H54 (cell line): ENCODE measurements at regions not wholly inside any gene's neighbourhood (a gene's known extent, or its start where the extent isn't known, plus 50 kb on each side); places are given as distances from the start of the nearest gene placed in this dataset.
A peak's percentile ranks its signal among the peaks of the same experiment; 100 is the strongest.
"Not testable (repeated sequence)": the region's sequence is repeated elsewhere in the genome, so short reads cannot be mapped to it uniquely, and the experiment has no call there.

ENCODE experiments used
- DNase-seq: peaks from one replicate; pipeline ENCODE4 v3.0.0; 2011; ENCODE audit warnings: low spot score, mixed read lengths; ENCODE audit not compliant: insufficient read length
- FAIRE-seq: peaks from 3 replicates; lab custom pipeline; 2011; peaks lifted over from hg19 to GRCh38; lab: Jason Lieb, UNC
- POLR2A ChIP-seq: IDR thresholded peaks from 2 replicates; pipeline ENCODE4 v1.6.1; 2011; ENCODE audit warnings: low read depth, mild to moderate bottlenecking, low read length

- DNase-seq = no peak
- no peak for FAIRE-seq
- TF ChIP-seq POLR2A = no peak
Measured at GRCh38 chr12:61974461-61974860, 285.7 kb upstream of the USP15 start.

- no peak for DNase-seq
- TF ChIP-seq POLR2A = no peak
- FAIRE-seq = no peak
Measured at GRCh38 chr12:61985830-61986229, 274.4 kb upstream of the USP15 start.

GRCh38 chr12:61987173-61987572 lies 273.0 kb upstream of the USP15 start:
- no peak for DNase-seq
- no peak for FAIRE-seq
- no peak for TF ChIP-seq POLR2A

GRCh38 chr12:61991661-61992060 lies 268.5 kb upstream of the USP15 start:
- no peak for FAIRE-seq
- TF ChIP-seq POLR2A = no peak
- DNase-seq = no peak

GRCh38 chr12:61993734-61994345 lies 266.4 kb upstream of the USP15 start:
- FAIRE-seq (no peak), DNase-seq (no peak)
- no peak for TF ChIP-seq POLR2A

- FAIRE-seq (no peak), DNase-seq (no peak)
- no peak for TF ChIP-seq POLR2A
Measured at GRCh38 chr12:61996717-61997116, 263.5 kb upstream of the USP15 start.

- no peak for TF ChIP-seq POLR2A
- DNase-seq (no peak), FAIRE-seq (no peak)
Measured at GRCh38 chr12:61998791-61999190, 261.4 kb upstream of the USP15 start.

- FAIRE-seq (no peak), DNase-seq (no peak)
Measured at GRCh38 chr12:61999311-61999710, 260.9 kb upstream of the USP15 start.

GRCh38 chr12:62001424-62001823 lies 258.8 kb upstream of the USP15 start:
- FAIRE-seq = no peak
- DNase-seq = no peak
- no peak for TF ChIP-seq POLR2A

More at GRCh38 chr12:61999311-61999710, 260.9 kb upstream of the USP15 start:
- TF ChIP-seq POLR2A = no peak

GRCh38 chr12:62003226-62003625 lies 257.0 kb upstream of the USP15 start:
- DNase-seq (no peak), FAIRE-seq (no peak)
- TF ChIP-seq POLR2A = no peak

- DNase-seq = no peak
- no peak for FAIRE-seq
- TF ChIP-seq POLR2A = no peak
Measured at GRCh38 chr12:62003701-62004100, 256.5 kb upstream of the USP15 start.

- no peak for TF ChIP-seq POLR2A
- no peak for DNase-seq
- no peak for FAIRE-seq
Measured at GRCh38 chr12:62005615-62006014, 254.6 kb upstream of the USP15 start.

GRCh38 chr12:62006076-62006732 lies 254.0 kb upstream of the USP15 start:
- TF ChIP-seq POLR2A = no peak
- peak; percentile 25 for DNase-seq
- no peak for FAIRE-seq

GRCh38 chr12:62008703-62009102 lies 251.5 kb upstream of the USP15 start:
- no peak for TF ChIP-seq POLR2A
- DNase-seq (no peak), FAIRE-seq (no peak)

- TF ChIP-seq POLR2A = no peak
- no peak for DNase-seq
- FAIRE-seq = no peak
Measured at GRCh38 chr12:62009445-62009844, 250.8 kb upstream of the USP15 start.

- not testable (repeated sequence) for FAIRE-seq, DNase-seq
Measured at GRCh38 chr12:62010331-62010906, 249.8 kb upstream of the USP15 start.

- not testable (repeated sequence) for FAIRE-seq, DNase-seq
Measured at GRCh38 chr12:62010973-62011372, 249.2 kb upstream of the USP15 start.
